ENCODE measurements at regions not wholly inside any gene's neighbourhood (a gene's known extent, or its start where the extent isn't known, plus 50 kb on each side); places are given as distances from the start of the nearest gene placed in this dataset.
"Not testable (repeated sequence)": the region's sequence is repeated elsewhere in the genome, so short reads cannot be mapped to it uniquely, and the experiment has no call there.

DNA sequence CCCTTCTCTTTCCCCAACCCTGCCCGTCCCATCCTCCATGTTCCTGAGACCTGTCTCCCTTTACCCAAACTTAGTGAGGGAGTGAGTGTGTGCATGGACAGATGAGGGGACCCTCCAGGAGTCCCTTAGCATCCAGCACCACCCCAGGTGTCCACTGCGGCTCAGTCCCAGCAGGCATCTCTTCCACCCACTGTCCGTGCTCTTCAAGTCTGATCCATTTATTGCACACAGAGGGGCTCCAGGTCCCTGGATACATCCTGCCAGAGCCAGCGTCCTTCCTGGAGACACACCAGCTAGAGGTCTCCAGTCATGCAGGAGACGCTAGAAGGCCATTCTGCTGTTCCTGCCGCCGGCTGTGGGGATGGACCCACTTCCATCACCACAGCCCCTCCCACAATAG, 239.2 kb downstream of the ADGRD1 start:
- DNase-seq = no peak

DNA sequence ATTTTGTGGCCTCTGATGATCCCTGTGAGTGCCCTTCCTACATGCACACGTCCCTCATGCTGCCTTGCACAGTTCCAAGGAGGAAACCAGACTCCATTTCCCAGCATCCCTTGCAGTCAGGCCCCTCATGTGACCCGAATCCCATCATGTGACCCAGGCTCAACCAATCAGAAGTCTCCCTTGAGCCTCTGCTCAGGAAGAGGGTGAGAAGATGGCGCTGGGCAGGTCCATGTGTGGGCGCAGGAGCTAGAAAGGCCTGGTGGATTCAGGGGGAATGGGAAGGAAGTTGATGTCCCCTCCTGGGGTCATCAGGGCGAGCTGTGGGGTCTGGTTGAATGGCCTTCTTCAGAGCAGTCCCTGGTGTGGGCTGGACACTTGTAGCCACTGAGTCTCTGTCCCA, 240.5 kb downstream of the ADGRD1 start:
- no peak for DNase-seq

DNA sequence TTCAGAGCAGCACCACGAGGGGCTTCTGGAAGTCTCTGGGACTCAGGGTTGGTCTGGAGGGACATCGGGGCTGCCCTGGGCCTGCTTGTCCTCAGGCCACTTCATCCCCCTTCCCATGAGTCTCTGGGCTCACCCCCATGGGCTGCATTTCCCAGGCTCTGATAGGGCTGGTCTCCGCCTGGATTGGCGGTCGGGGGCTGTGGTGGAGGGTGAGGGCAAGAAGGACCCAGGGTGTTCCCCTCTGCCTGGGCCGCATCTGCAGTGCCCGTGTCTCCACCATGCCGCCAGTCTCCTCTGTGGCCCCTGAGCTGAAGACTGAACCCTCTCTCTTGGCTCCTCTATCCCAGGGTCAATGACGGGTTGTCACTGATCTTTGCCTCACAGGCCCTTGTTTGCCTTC, 242.1 kb downstream of the ADGRD1 start:
- no peak for DNase-seq

DNA sequence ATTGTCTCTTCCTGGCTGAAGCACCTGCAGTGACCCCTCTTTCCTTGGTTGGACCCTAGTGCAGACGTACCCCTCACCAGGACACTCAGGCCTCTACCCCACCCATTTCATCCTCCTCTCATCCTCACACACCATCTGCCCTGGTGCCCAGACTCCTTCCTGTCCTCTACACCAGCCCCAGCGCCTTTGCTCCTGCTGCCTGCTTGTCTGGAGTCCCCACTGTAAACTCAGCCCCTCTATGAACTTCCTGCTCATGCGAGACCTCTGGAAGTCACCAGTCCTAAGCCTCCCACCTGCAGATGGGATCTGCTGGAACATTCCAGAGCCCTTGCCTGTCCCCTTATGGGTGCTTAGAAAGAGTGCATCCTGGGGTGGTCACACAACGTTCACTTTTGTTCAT, 242.5 kb downstream of the ADGRD1 start:
- no peak for DNase-seq

DNA sequence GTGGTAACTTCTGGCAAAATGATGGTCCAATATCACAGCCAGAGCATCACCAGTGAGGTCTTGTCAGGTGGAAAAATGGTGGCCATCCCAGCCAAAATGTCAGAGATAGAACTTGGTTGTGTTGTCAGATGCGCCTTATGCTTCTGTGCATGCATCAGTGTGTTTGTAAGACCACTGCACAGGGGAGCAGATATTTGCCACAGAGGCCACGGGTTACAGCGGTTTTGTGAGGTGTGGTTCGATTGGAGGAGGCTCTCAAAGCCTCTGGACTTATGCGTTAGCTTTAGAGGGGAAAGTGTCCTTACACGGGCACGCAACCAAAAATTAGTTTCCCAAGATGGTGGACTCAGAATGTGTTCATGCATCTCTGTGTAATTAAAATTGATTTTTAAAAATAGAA, 243.8 kb downstream of the ADGRD1 start:
- DNase-seq = no peak

DNA sequence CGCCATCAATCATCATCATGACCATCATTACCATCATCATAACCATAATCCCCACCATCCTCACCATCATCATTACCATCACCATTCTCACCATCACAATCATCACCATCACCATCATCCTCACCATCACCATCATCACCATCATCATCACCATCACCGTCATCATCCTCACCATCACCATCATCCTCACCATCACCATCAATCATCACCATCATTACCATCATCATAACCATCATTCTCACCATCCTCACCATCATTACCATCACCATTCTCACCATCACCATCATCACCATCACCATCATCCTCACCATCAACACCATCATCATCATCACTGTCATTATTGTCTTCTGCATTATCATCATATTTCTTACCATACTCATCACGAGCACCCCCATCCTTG, 245.5 kb downstream of the ADGRD1 start:
- no peak for DNase-seq

DNA sequence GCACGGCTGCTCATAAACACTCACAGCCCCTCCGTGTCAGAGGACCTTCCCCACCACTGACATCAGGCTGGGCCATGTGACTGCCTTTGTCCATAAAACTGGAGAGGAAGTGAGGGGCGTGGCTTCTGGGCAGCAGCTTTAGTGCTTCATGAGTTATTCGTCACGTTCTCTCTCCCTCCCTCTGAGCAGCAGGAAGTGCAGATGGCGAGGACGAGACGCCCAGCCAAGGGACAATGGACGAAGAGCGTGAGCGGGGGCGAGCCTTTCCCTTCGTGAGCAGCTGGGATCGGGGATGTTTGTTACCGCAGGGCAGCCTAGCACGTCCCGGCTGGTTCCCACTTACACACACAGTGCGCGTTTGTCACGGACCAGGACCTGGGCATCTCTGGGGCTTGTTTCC, 248.2 kb downstream of the ADGRD1 start:
- not testable (repeated sequence) for DNase-seq

DNA sequence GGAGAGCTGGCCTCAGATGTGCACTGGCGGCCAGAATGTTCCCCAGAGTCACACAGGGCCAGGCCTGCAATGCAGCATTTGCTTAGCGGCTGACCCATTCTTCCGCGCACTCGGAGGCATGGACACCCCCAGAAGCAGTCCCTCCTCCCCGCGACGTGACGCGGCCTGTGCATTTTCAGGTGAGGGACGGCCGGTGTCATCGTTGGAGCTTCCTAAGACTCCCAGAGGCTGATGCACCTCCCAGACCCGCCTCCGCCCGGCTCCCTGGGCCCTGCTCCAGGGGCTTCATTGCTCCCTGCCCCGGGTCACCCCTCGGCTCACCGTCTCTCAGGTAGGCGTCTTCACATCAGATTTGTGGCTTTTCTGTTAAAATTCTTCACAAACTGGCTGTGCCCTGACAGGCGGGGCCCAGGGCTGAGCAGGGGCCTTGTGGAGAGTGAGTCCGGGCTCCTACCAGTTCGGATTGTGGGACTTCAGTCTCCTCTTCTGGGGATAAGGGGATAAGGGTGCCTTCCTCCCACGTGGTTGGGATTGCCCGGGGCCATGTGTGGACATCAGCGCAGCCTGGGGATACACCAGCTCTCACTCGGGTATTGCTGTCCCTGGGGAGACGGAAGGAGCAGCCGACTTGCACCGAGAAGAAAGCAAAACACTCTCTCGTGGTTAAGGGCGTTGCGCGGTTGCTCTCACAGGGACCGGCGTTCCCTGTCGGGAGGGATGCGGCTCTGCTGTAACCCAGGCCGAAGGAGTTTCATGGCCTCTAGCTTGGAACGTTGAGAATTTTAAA, 249.1 kb downstream of the ADGRD1 start:
- DNase-seq = no peak

DNA sequence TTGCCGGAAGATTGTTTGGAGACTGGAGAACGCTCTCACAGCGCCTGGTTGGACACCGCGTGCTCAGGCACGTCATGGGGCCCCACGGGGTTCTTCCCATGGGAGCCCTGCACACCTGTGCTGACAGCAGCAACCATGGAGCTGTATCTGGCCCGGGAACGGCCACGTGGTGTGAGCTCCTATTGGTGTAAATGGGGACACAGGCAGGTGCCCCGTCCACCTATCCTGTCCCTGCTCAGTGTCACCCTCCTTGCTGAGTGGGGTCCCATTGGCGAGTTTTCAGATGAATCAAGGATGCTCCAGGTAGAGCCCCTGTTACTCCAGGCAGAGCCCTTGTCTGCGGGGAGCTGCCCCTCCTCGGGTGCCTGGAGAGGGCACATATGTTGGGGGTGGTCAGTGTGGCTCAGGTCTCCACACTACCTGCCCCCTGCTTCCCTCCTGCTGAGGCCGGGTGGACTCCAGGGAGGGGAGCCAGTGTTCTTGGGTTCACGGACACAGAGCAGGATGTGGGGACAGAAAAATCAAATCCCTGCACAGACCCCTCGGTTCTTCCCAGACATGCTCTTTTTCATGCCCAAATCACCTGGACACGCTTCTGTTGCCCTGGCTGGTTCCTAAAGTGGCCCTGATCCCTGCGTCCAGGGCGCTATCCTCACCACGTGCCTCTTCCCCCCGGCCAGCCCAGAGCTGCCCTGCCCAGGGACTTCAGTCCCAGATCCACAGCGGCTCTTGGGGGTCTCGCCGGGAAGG, 250.1 kb downstream of the ADGRD1 start:
- DNase-seq = no peak

DNA sequence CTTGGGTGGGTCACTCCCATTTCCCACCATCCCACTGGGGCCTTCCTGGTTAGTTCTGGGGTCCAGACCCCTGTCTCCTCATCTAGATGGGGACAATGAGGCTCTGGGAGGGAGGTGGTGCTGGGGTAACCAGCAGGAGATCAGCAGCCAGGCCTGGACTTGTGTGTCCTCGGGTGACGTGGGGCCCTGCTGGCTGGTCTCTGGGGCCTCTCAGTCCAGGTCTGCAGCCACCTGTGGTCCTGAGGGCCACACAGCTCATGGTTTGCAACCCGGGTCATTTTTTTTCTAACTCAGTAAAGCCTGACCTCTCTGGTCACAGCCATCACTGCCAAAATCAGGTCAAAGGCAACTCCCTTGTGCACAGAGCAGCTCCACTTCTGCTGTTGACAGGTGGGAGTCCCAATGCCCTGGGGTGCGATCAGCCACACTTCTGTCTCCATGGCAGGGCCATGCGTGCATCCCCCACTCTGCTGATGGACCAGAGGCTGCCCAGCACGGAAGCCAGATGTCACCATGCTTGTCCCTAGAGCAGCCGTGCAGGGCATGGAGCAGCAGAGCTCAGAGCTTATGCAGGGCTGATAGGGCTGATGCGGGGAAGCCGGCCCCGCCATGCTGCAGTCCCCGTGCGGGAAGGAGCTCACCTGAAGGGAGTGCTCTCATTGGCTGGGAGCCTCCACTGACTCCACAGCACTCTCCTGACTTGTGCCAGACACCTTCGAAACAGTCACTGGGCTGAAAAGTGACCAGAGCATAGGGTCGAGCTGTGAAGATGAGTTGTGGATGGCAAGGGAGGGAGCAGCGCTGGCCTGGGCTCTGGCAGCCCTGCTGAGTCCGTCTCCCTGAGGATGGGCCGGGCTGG, 250.9 kb downstream of the ADGRD1 start:
- no peak for DNase-seq

DNA sequence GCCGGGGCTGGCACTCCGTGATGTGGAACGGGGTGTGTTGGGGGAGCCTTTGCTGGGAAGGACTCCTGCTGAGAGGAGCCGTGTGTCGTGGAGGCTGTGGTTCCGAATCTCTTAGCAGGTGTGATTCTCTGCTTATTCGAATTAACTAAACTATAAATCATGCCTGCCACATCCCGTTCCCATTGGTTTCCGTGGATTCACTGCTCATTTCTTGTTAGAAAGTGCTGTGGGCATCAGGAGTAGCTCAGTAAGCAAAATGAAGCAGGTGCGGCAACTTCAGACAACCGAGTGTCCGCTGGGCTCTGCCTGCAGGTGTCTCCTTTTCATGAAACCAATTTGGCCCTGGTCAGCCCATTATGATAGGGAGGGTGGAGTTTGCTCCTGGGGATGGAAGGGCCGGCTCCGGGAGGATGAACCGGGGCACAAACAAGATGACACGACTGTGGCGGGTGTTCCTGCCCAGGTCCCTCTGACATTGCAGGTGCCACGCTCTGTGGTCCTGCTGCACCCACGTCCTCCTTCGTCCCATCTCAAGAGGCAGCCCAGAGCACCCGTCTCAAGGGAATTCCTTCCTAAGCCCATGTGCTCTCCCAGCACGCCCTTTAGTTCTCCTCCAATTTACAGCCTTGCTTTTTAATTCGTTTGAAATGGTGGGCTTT, 251.7 kb downstream of the ADGRD1 start:
- not testable (repeated sequence) for DNase-seq

DNA sequence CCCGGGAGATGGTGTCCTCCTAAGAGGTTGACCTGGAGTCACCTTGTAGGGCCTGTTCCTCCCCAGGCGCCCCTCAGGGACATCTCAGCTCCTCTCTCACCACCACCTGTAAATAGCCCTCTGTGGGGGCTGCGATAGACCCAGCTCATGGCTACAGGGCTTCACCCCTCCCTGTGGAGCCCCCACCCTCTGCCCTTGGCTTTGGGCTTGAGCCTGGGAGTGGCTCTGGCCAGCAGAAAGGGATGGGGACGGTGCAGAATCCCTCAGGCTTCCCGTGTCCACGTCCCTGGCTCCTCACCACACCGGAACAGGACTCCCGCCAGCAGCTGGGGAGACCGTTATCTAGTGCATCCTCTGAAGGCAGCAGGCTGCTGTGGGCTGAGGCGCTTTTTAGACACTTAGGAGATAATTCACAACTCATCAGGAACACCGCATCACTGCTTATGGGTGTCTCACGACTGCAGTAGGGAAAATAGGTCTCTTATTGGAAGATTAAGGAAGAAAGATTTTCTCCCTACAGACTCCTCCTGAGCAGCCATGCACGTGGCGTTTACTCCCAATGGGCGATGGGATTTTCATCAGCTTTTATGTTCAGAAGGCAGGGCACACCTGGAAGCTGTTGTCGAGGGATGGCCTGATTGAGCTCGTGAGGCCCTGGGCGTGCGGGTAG, 253.1 kb downstream of the ADGRD1 start:
- not testable (repeated sequence) for DNase-seq

DNA sequence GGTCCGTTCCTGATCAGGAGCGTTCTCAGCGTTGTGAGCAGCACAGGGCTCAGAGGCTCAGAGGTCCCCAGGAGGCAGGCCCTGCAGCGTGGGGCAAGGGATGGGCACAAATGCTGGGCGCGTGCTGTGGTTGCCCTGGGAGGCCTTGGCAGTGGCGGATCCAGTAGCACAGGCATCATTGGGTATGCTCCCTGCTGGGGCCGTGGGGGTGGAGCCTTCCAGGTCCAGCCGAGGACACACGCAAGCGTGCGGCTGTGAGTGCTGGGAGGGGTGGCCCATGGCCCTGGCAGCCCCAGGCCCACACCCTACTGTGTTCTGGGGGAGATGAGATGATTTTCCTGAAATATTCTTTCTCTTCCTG, 253.6 kb downstream of the ADGRD1 start:
- DNase-seq = not testable (repeated sequence)

DNA sequence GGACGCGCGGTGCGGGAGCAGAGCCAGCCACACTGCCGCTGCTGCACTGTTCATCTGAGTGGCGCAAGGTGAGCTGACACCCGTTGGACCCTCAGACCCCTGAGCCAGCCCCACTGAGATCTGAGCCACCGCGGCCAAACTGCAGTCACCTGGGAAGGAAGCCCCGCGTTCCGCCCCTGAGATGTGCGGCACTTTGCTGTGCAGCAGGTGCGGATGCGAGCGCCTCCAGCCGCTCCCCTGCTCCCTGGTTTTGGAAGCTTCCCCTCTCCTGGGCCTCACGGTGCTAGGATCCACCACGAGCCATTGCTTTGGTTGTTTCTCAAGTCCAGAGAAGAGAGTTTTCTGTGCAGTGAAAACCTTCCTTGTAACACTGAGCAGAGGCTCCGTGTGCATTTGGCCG, 254.1 kb downstream of the ADGRD1 start:
- DNase-seq = not testable (repeated sequence)

DNA sequence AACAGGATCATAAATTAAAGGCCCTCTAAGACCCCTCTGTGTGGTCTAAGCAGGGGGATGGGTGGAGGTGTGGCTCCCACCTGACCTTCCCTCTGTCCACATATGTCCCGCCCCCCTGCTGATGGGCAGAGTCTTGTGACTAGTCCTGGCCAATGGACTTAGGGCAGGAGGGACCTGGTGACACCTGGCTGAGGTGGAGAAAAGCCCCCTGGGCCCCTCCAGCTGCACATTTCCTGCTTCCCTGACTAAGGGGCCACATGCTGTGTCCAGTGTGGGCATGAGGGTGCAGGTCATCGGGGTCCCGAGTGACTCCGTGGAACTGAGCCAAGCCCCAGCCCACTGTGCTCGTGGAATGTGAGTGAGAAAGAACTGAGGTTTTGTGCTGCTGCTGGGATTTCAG, 254.7 kb downstream of the ADGRD1 start:
- no peak for DNase-seq

DNA sequence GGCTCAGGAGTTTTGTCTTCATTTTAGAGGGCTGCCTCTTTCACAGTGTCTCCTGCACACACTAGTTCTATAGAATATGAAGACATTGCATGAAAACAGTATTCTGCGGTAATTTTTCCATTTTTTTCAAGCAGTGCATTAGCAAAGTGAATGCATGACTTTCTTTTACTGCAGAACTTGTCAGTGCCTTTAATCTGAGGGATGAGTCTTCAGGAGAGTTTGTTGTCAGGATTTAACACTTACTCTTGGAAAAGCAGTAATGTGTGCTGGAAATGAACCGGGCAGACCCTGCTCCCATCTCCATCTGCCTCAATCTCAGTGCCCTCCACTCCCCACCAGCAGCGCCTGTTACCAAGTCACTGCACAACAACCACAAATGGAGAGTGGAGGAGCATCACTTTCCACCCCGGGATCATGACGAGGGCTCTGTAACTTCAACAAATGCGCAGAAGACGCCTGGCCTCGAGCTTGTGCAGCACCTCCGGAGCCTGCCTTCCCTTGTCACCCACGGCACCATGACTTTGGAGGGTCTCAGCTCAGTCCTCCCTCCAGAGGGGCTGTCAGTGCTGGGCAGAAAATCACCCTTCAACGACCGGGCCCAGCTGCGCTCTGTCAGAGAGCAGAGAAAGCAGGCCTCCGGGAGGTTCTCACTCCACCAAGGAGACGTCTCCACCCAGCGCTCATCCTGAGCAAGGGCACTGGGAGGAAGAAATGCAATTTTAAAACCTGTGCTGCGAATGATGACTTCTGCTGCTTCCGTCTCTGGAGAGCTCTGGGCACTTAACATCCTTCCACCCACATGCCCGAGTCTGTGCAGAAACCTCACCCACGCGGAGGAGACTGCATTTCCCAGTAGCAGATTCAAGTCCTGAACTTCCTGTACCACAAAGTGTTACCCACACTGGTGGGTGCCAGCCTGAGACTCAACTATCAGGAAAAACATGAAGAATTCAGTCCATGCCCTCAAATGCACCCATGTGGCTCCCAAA, 255.7 kb downstream of the ADGRD1 start:
- DNase-seq = no peak

DNA sequence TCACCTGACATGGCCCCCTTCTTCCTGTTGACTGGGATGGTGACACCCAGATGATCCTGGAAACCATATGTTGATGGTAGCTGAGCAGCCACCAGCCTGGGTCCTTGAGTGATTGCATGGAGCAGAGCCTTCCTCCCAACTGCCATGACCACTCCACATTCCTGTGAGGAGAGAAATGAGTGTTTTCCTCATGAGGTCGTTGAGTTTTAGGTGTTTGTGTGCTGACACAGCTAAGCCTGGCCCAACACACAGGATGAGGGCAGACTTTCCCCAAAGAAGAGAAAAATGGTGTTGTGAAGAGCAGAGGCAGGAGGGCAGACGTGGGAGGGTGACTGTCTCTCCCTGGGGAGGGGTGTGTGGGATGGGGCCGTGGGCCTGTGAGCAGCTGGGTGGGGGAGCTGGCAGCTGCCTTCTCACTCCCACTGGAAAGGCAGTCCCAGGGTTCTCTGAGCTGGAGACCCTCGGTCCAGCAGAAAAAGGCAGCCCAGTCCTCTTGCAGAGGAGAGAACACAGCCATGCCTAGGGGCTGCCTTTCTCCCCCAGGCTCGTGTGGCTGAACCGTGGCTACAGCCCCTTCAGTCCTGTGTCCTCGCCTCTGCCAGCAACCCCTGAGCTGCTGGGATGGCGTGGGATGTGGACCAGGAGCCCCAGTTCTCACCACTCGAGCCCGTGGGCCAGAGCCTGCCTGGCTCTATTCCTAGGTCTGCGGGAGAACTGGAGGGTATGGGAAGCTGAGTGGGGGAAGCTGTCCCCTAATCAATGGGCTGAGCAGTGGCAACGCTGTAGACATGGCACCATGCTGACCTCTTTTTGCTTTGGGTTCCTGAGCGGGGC, 257.0 kb downstream of the ADGRD1 start:
- DNase-seq = no peak

DNA sequence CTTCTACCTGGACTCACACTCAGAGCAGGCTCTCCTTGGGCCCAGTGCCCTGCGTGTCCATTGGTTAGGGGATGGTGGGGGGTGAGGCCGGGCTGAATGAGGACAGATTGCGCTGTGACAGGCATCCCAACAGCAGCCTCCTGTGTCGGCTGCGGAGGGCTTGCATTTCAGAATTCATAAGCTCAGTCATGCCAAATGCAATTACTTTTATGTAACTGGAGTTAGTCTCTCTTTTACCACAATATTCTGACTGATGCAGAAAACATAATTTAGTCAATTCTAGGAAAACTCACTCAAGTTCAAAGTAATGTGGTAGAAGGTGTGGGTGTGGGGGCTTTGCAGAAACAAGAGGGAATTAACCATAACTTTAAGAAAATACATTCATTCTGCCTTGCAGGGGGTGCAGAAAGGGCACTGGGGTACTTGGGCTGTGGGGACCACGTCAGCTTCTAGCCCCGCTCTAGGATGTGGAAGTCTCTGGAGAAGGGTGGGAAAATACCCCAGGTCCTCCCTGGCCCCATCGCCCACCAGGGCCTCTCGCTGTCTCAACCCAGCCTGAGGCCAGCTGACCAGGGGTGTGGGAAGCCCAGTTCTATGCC, 257.7 kb downstream of the ADGRD1 start:
- no peak for DNase-seq

DNA sequence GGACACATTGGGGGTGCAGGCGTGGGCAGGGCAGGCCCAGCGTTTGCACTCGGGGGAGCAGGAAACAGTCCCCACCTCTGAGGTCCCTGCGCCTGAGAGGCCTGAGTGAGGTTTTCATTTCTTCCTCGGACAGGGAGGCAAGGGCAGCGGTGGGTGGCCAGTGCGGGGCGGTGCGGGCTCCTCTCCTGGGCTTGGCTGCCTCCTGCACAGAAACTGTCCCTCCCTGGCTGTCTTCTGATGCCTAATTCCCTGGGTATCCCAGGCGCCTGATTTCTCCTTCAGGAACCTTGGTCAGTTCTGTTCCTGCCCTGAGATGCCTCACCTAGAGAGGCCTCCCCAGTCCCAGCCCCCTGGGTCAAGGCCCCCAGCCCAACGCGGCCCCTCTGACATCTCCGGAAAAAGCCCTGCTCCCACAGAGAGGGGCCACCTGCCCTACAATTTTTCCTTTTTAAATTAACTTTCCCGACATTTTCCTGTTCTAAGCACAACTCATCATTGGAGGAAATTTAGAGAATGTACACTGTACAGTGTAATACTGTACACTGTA, 260.3 kb downstream of the ADGRD1 start:
- DNase-seq = no peak
